WTC11 (cell line): ENCODE measurements at regions not wholly inside any gene's neighbourhood (a gene's known extent, or its start where the extent isn't known, plus 50 kb on each side); places are given as distances from the start of the nearest gene placed in this dataset.
A peak's percentile ranks its signal among the peaks of the same experiment; 100 is the strongest.

Experiments used
- ATAC-seq: fragments of 200-7000 bp; cut with Tn5 transposase; 2 replicates; pipeline ENCODE4 v1.10.0; 2021; ENCODE audit warnings: mild to moderate bottlenecking, moderate library complexity
- CTCF ChIA-PET: fragments of 300-600 bp; sonication (Branson Sonifier 250); formaldehyde crosslinking; loops from one replicate; lab custom pipeline; 2021; ENCODE audit warnings: antibody characterized with exemption; lab: Charles Lee
- POLR2A ChIA-PET: fragments of 350-600 bp; sonication (Branson Sonifier 250); formaldehyde crosslinking; loops from one replicate; lab custom pipeline; 2021; ENCODE audit warnings: antibody characterized with exemption; lab: Charles Lee
- DNase-seq: peaks from one replicate; pipeline ENCODE4 v3.0.0; 2021; ENCODE audit warnings: low spot score
- H3K27ac Mint-ChIP-seq: 2 replicates; pipeline ENCODE4 v1.8.0; 2021; ENCODE audit warnings: mixed read lengths
- H3K27me3 Mint-ChIP-seq: 2 replicates; pipeline ENCODE4 v1.8.0; 2021; ENCODE audit warnings: low read depth, mild to moderate bottlenecking, moderate library complexity, mixed read lengths
- H3K36me3 Mint-ChIP-seq: 2 replicates; pipeline ENCODE4 v1.8.0; 2021; ENCODE audit warnings: mixed read lengths
- H3K4me1 Mint-ChIP-seq: 2 replicates; pipeline ENCODE4 v1.8.0; 2022; ENCODE audit warnings: mixed read lengths
- H3K4me3 Mint-ChIP-seq: 2 replicates; pipeline ENCODE4 v1.8.0; 2021; ENCODE audit warnings: mild to moderate bottlenecking, moderate library complexity, mixed read lengths
- H3K9me3 Mint-ChIP-seq: 2 replicates; pipeline ENCODE4 v1.8.0; 2021; ENCODE audit warnings: mixed read lengths
- AR ChIP-seq: fragments of 250-450 bp; sonication (Bioruptor Pico); IDR thresholded peaks from 2 replicates; pipeline ENCODE4 v1.9.0; 2021; ENCODE audit warnings: mild to moderate bottlenecking
- ARID4B ChIP-seq: sonication (generic); formaldehyde crosslinking; IDR thresholded peaks from 2 replicates; pipeline ENCODE4 v1.8.0; 2023; ENCODE audit warnings: missing genetic modification reagents, mild to moderate bottlenecking, borderline replicate concordance
- ATF2 ChIP-seq: sonication (generic); formaldehyde crosslinking; IDR thresholded peaks from 2 replicates; pipeline ENCODE4 v1.8.1; 2022; ENCODE audit warnings: low read depth, missing genetic modification reagents, borderline replicate concordance
- CREB1 ChIP-seq: sonication (generic); formaldehyde crosslinking; IDR thresholded peaks from 2 replicates; pipeline ENCODE4 v1.8.0; 2023; ENCODE audit warnings: mild to moderate bottlenecking, missing genetic modification reagents
- ELF4 ChIP-seq: sonication (generic); formaldehyde crosslinking; IDR thresholded peaks from 2 replicates; pipeline ENCODE4 v1.8.1; 2022; ENCODE audit warnings: low read depth, mild to moderate bottlenecking, moderate library complexity, missing genetic modification reagents
- ERG ChIP-seq: fragments of 250-450 bp; sonication (Bioruptor Pico); IDR thresholded peaks from 2 replicates; pipeline ENCODE4 v1.8.0; 2021; ENCODE audit warnings: mild to moderate bottlenecking
- ESRRA ChIP-seq: sonication (generic); formaldehyde crosslinking; IDR thresholded peaks from 2 replicates; pipeline ENCODE4 v1.8.1; 2022; ENCODE audit warnings: mild to moderate bottlenecking, missing genetic modification reagents, borderline replicate concordance
- ETV6 ChIP-seq: sonication (generic); formaldehyde crosslinking; IDR thresholded peaks from 2 replicates; pipeline ENCODE4 v1.8.1; 2022; ENCODE audit warnings: mild to moderate bottlenecking, missing genetic modification reagents
- NR3C1 ChIP-seq: sonication (generic); formaldehyde crosslinking; conservative IDR thresholded peaks from 2 replicates; pipeline ENCODE4 v1.8.1; 2023; ENCODE audit warnings: low read depth, mild to moderate bottlenecking, missing genetic modification reagents
- PRDM15 ChIP-seq: sonication (generic); formaldehyde crosslinking; IDR thresholded peaks from 2 replicates; pipeline ENCODE4 v1.8.0; 2022; ENCODE audit warnings: missing genetic modification reagents
- RELA ChIP-seq: sonication (generic); formaldehyde crosslinking; IDR thresholded peaks from 2 replicates; pipeline ENCODE4 v1.8.1; 2022; ENCODE audit warnings: missing genetic modification reagents, mild to moderate bottlenecking, borderline replicate concordance
- TCF7 ChIP-seq: sonication (generic); formaldehyde crosslinking; IDR thresholded peaks from 2 replicates; pipeline ENCODE4 v1.8.0; 2022; ENCODE audit warnings: mild to moderate bottlenecking, low read depth, missing genetic modification reagents, moderate library complexity
- ZNF232 ChIP-seq: sonication (generic); formaldehyde crosslinking; IDR thresholded peaks from 2 replicates; pipeline ENCODE4 v1.8.0; 2022; ENCODE audit warnings: mild to moderate bottlenecking, missing genetic modification reagents
- ZSCAN18 ChIP-seq: fragments of 250-450 bp; sonication (Bioruptor Pico); IDR thresholded peaks from 2 replicates; pipeline ENCODE4 v2.1.2; 2022; ENCODE audit warnings: mild to moderate bottlenecking, moderate library complexity

- TF ChIP-seq AR (CRISPR knock-in tag) (no peak), ERG (CRISPR knock-in tag) (no peak), NR3C1 (CRISPR knock-in tag) (no peak)
- TF ChIP-seq, all 79 proteins: peak for 12
These were observed 145.2 kb upstream of the ETS2 start (continued) for GRCh38 chr21:38660333-38661196.

- POLR2A ChIA-PET: no interaction called here
- Mint-ChIP-seq H3K9me3 (no peaks in the 10 kb centered on the region), H3K4me3 (peak overlapping the region; percentile 82), H3K27ac (no peak overlapping the region), H3K27me3 (peaks cover 34% of the 10 kb centered on the region), H3K36me3 (no peaks in the 10 kb centered on the region), H3K4me1 (peaks cover 47% of the 10 kb centered on the region)
- CTCF ChIA-PET: interaction anchor here (0.8 to 1.2 kb wide), 4 partner anchors 33 to 491 kb away, joined by 3 to 6 read pairs (median 4); no protein-coding TSS in a partner anchor
- peak; percentile 46 for DNase-seq
- ATAC-seq: peak; percentile 52
- TF ChIP-seq PRDM15 (CRISPR knock-in tag) (no peak), CREB1 (CRISPR knock-in tag) (no peak), ETV6 (CRISPR knock-in tag) (0 out of 2 replicates have a peak, but pooled peaks have one; percentile 20), ATF2 (CRISPR knock-in tag) (no peak), ELF4 (CRISPR knock-in tag) (no peak), ARID4B (CRISPR knock-in tag) (0 out of 2 replicates have a peak, but pooled peaks have one; percentile 36), ZNF232 (0 out of 2 replicates have a peak, but pooled peaks have one; percentile 27), ZSCAN18 (CRISPR knock-in tag) (no peak), TCF7 (no peak), ERG (CRISPR knock-in tag) (no peak), RELA (CRISPR knock-in tag) (no peak), ESRRA (CRISPR knock-in tag) (0 out of 2 replicates have a peak, but pooled peaks have one; percentile 37)
These were observed 144.4 kb upstream of the ETS2 start for GRCh38 chr21:38661197-38661871.
